WERI-Rb-1 (cell line): ENCODE measurements at regions not wholly inside any gene's neighbourhood (a gene's known extent, or its start where the extent isn't known, plus 50 kb on each side); places are given as distances from the start of the nearest gene placed in this dataset.
"Not testable (repeated sequence)": the region's sequence is repeated elsewhere in the genome, so short reads cannot be mapped to it uniquely, and the experiment has no call there.

ENCODE experiments used
- DNase-seq: peaks from one replicate; pipeline ENCODE4 v3.0.0-alpha.2; 2020
- H3K27ac ChIP-seq: fragments of 250-450 bp; sonication (Bioruptor Pico); 2 replicates; pipeline ENCODE4 v1.5.1; 2020; ENCODE audit warnings: mild to moderate bottlenecking, moderate library complexity
- H3K27me3 ChIP-seq: fragments of 250-450 bp; sonication (Bioruptor Pico); 2 replicates; pipeline ENCODE4 v1.5.1; 2021; ENCODE audit warnings: mild to moderate bottlenecking, low read depth, moderate library complexity; ENCODE audit not compliant: insufficient read depth, severe bottlenecking
- H3K36me3 ChIP-seq: fragments of 250-450 bp; sonication (Bioruptor Pico); 2 replicates; pipeline ENCODE4 v1.5.1; 2020; ENCODE audit warnings: mild to moderate bottlenecking, moderate library complexity
- H3K4me3 ChIP-seq: 2 replicates; pipeline ENCODE4 v1.5.1; 2011; ENCODE audit warnings: low read depth, mild to moderate bottlenecking, control low read depth, low read length
- H3K9me3 ChIP-seq: fragments of 250-450 bp; sonication (Bioruptor Pico); 2 replicates; pipeline ENCODE4 v1.5.1; 2021; ENCODE audit warnings: mild to moderate bottlenecking, moderate library complexity; ENCODE audit not compliant: severe bottlenecking
- TF ChIP-seq, protein P1 (sequence below): IDR thresholded peaks from 2 replicates; pipeline ENCODE4 v1.5.1; 2011; ENCODE audit warnings: low read depth, mild to moderate bottlenecking, control low read depth, inconsistent platforms, low read length

DNA sequence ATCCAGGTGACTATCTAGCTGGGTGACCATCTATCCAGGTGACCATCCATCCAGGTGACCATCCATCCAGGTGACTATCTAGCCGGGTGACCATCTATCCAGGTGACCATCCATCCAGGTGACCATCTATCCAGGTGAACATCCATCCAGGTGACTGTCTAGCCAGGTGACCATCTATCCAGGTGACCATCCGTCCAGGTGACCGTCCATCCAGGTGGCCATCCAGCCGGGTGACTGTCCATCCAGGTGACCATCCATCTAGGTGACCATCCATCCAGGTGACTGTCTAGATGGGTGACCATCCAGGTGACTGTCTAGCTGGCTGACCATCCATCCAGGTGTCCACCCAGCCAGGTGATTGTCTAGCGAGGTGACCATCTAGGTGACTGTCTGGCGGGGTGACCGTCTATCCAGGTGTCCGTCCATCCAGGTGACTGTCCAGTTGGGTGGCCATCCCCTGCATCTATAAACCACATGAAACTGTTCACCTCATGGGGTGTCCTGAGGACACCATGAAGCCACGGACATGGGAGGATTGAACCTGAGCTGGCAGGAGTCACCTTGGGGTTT lies 305.3 kb downstream of the NDUFA10 start:
- no peak overlapping the region for H3K27ac ChIP-seq
- no peak for DNase-seq
- no peaks in the 10 kb centered on the region for H3K36me3 ChIP-seq
- TF ChIP-seq, protein P1, sequence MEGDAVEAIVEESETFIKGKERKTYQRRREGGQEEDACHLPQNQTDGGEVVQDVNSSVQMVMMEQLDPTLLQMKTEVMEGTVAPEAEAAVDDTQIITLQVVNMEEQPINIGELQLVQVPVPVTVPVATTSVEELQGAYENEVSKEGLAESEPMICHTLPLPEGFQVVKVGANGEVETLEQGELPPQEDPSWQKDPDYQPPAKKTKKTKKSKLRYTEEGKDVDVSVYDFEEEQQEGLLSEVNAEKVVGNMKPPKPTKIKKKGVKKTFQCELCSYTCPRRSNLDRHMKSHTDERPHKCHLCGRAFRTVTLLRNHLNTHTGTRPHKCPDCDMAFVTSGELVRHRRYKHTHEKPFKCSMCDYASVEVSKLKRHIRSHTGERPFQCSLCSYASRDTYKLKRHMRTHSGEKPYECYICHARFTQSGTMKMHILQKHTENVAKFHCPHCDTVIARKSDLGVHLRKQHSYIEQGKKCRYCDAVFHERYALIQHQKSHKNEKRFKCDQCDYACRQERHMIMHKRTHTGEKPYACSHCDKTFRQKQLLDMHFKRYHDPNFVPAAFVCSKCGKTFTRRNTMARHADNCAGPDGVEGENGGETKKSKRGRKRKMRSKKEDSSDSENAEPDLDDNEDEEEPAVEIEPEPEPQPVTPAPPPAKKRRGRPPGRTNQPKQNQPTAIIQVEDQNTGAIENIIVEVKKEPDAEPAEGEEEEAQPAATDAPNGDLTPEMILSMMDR: no peak
- H3K9me3 ChIP-seq: no peaks in the 10 kb centered on the region
- H3K4me3 ChIP-seq: no peak overlapping the region
- H3K27me3 ChIP-seq: peaks cover 82% of the 10 kb centered on the region

DNA sequence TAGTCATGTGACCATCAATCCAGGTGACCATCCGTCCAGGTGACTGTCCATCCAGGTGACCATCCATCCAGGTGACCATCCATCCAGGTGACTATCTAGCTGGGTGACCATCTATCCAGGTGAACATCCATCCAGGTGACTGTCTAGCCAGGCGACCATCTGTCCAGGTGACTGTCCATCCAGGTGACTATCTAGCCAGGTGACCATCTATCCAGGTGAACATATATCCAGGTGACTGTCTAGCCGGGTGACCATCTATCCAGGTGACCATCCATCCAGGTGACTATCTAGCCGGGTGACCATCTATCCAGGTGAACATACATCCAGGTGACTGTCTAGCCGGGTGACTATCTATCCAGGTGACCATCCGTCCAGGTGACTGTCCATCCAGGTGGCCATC lies 306.2 kb downstream of the NDUFA10 start:
- DNase-seq, H3K9me3 ChIP-seq, H3K4me3 ChIP-seq, H3K36me3 ChIP-seq, H3K27ac ChIP-seq: not testable (repeated sequence)
- H3K27me3 ChIP-seq: peaks cover 82% of the 10 kb centered on the region

DNA sequence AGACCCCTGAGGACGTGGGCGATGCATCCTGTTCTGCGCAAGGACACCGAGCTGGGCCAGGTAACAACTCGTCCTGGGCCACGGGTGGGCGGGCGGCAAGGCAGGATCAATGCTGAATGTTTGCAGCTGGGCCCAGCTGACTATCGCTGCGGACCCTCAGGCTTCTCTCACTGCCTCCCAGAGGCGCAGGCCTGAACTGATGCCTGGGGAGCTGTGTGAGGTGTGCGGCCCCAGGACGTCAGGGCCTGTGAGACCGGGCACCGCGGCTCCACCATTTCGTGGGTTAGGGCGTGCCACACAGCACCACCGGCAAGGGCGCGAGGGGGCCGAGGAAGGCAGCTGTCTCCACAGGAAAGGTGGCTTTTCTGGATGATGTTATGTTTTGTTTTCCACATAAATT lies 307.4 kb downstream of the NDUFA10 start:
- DNase-seq: no peak
- Histone ChIP-seq H3K9me3 (peaks cover 16% of the 10 kb centered on the region), H3K27me3 (peaks cover 82% of the 10 kb centered on the region), H3K36me3 (no peaks in the 10 kb centered on the region), H3K27ac (no peak overlapping the region), H3K4me3 (no peak overlapping the region)
- TF ChIP-seq, protein P1: no peak

DNA sequence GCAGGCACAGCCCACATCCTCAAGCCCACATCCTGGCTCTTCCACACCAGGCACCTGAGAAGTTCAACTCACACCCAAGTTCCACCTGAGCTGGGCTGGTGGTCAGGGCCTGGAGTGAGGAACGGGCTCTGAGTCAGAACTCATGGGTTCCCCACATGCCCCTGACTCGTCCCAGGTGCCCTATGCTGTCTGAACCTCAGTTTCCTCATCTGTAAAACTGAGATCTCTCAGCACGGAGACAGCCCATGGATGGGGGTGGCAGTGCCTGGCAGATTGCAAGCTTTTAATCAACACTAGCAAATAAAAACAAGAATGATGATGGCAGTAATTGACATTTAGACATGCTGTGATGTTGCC lies 307.8 kb downstream of the NDUFA10 start:
- no peak for DNase-seq
- Histone ChIP-seq H3K27ac (no peak overlapping the region), H3K36me3 (no peaks in the 10 kb centered on the region), H3K9me3 (peaks cover 16% of the 10 kb centered on the region), H3K4me3 (no peak overlapping the region), H3K27me3 (peaks cover 82% of the 10 kb centered on the region)
- TF ChIP-seq, protein P1: no peak

GRCh38 chr2:239716536-239717318 lies 308.4 kb downstream of the NDUFA10 start:
- Histone ChIP-seq H3K27me3 (peaks cover 82% of the 10 kb centered on the region), H3K27ac (no peak overlapping the region), H3K4me3 (no peak overlapping the region), H3K9me3 (peaks cover 21% of the 10 kb centered on the region), H3K36me3 (no peaks in the 10 kb centered on the region)
- TF ChIP-seq, protein P1: no peak
- no peak for DNase-seq

GRCh38 chr2:239716009-239716408 lies 309.1 kb downstream of the NDUFA10 start:
- DNase-seq: no peak
- Histone ChIP-seq H3K9me3 (peaks cover 21% of the 10 kb centered on the region), H3K27me3 (peaks cover 81% of the 10 kb centered on the region), H3K27ac (no peak overlapping the region), H3K36me3 (no peaks in the 10 kb centered on the region), H3K4me3 (no peak overlapping the region)
- TF ChIP-seq, protein P1: no peak
